Suppressor macrophage treated with lipopolysaccharide for 1 hour (primary cell): ENCODE measurements at regions not wholly inside any gene's neighbourhood (a gene's known extent, or its start where the extent isn't known, plus 50 kb on each side); places are given as distances from the start of the nearest gene placed in this dataset.
"Not testable (repeated sequence)": the region's sequence is repeated elsewhere in the genome, so short reads cannot be mapped to it uniquely, and the experiment has no call there.

ENCODE experiments used
- DNase-seq, 3 donors: peaks; one replicate each; pipeline ENCODE4 v3.0.0-alpha.2; 2020 to 2022

GRCh38 chr2:131828633-131829455, 301.2 kb downstream of the CCDC74A start:
- DNase-seq = not testable (repeated sequence)

DNA sequence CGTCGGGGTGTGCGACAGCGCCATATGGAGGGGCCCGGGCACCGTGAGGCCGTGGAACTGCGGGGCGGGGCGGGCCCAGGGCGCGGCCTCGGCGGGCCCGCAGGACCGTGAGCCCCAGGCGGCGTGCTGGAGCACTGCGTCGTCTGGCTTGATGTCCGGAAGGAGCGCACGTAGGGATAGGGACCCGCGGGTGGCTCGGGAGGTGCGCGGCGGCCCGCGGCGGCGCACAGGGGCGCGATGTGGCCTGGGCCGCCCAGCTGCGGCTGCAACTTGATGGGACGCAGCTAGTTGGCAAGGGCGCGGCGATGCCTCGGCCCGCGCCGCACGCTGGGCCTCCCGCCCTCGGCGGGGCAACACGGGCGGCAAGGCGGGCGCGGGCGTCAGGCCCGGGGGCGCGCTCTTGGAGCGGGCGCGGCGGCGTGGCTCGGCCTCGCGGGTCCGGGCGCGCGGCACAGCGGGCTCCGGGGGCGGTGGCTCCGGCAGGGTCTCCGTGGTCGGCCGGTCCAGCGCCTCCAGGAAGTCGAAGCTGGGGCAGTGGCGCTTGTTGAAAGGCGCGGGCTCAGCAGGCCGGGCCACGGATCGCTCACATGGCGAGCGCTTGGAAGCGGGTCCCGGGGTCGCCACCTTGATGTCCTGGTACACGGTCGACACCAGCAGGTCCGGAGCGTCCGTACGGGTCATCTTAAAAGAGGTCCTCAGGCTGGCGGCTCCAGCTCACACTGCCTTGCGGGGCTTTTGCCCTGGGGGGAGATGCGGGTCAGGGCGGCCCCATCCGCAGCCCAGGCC, 302.0 kb downstream of the CCDC74A start:
- not testable (repeated sequence) for DNase-seq

GRCh38 chr2:131830242-131830945, 302.7 kb downstream of the CCDC74A start:
- DNase-seq = not testable (repeated sequence)

DNA sequence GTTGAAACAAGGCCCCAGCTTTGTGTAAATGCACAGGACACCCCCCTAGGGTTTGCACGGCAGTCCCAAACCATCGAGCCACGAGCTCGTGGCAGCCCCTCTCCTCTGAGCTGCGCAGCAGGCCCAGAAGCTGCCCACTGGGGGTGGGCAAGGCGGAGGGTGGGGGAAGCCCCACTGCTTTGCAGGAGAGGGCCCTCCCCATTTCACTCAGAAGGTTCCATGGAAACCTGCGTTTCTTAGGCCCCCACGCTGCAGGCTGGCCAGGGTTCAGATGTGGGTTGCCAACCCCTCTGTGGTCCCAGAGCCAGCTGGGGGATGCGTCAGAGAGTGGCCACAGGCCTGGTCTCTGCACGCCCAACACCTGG, 303.2 kb downstream of the CCDC74A start:
- DNase-seq = not testable (repeated sequence)

GRCh38 chr2:131831450-131832208, 303.9 kb downstream of the CCDC74A start:
- not testable (repeated sequence) for DNase-seq

DNA sequence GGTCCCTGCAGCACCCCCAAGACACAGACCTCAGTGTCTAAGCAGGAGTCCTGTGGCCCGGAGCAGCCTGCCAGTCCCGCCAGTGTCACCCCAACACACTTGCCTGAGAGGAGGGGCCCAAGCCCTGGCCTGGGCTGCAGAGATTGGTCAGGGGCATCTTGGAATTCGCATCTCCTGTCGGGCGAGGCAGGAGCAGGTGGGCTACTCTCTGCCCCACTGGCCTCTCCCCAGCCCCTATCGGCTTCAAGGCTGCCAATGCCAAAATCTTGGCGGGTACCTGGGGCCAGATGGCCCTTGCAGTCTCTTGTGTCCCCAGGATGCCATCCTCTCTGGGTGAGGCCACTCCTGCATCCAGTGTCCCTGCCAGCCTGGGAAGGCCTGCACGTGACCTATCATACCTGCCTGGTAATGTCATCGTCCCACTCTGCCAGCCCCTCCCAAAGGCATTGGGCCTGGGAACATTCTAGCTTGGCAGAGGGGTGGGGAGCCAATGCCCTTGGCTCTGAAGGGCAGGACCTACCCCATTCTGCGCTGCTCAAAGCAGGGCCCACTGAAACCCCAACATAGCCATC, 304.6 kb downstream of the CCDC74A start:
- not testable (repeated sequence) for DNase-seq

DNA sequence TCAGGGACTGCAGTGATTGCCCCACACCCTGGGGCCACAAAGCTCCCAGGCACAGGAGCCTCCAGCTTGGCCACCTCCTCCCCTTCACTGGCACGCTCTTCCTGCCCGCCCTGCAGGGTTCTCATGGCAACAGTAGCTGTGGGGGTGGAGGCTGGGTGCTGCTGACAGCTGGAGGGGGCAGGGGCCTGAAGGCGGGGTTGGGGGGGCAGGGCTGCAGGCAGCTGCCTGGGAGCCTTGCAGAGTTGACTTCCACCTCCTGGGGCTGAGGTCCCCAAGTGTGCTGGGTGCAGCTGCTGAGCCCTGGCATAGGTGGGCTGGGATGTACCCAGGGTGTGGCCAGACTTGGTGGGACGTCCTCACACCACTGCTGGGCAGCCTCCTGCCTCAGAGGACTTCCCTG, 305.2 kb downstream of the CCDC74A start:
- not testable (repeated sequence) for DNase-seq

DNA sequence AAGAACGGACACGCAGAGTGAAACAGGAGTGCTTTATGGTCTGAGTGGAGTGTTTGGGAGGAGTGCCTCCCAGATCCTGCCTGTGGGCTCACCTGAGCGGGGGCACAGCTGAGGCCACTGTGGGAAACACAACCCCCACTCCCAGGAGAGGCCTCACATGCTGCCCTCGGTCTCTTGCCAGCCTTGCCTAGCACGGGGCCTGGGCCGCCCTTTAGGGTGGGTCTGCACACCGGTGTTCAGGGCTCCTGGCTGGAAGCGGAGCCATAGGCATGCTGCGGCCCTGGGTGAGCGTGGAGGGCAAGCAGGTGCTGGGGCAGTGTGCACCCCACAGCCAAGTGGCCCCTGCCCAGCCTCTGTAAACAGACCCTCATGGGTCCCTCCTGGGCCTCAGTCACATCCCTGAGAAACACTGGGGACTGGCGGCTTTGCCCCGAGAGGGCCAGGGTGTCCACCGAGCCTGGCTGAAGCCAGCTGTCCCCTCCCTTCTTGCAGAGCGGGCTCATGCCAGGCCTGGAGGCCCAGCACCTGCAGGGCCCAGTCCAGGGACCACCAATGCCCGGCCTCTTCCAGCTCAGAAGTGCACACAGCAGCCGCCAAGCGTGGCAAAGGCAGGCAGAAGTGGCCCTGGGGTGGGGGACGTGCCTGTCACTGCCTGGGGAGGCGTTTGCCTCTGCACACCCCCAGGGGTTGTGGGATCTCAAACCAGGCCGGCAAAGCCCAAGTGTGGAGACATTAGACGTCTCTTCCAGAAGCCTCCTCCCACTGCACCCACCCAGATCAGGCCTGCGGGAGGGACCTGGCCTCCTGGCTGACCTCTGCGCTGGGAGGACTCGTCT, 305.9 kb downstream of the CCDC74A start:
- not testable (repeated sequence) for DNase-seq

DNA sequence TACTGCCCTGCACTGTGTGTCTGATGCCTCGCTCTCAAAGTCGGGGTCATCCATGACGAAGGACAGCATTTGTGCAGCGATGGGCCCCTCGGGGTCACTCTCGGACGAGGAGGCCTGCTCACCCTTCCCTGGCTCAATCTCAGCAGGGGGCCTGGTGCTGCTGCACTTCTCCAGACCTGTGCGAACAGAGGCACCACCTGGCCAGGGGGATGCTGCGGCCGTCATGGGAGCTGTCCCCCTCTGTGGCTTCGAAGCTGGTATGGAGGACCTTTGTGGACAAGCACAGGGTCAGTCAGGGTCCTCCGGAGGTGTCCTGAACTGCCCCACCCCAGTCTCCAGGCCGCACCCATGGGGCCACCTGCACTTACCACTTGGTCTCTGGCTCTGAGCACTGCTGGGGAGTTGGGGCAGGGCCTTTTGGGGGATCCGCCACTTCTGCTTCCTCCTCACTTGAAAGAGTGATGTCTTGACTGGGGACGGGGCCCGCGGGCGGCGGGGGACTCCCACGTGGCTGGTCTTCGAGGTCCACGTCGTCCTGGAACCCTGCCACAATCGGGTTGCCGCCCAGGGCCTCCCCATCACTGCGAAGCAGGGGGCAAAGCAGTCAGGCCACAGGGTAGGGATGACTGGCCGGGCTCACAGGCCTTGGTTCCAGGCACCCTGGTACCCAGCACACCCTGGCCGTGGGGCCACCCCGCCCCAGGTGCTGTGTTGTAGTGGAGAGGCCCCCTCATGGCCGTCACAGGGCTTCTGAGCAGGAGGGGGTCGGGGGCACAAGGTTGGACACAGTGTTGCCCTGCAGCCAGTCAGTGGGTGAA, 306.7 kb downstream of the CCDC74A start:
- DNase-seq = not testable (repeated sequence)

GRCh38 chr2:131835022-131835421, 307.3 kb downstream of the CCDC74A start:
- not testable (repeated sequence) for DNase-seq

- no peak for DNase-seq
Measured at GRCh38 chr2:131835621-131836091, 308.0 kb downstream of the CCDC74A start.

DNA sequence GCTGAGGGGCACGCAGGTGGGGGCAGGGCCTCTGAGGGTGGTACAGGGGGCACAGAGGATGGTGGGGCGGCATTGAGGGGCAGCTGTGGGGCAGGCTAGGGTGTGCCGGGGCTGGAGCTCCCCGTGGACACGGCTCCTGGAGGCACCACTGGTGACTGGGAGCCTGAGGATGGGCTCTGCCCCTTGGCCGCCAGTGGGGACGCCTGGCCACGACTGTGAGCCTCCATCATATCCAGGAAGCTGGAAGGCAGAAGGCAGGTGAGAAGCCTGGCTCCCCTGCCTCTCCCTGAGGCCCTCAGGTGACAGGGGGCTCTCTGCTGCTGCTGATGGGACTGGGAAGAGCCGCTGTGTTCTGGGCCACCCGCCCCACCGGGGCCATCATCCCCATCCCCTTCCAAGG, 308.4 kb downstream of the CCDC74A start:
- not testable (repeated sequence) for DNase-seq

DNA sequence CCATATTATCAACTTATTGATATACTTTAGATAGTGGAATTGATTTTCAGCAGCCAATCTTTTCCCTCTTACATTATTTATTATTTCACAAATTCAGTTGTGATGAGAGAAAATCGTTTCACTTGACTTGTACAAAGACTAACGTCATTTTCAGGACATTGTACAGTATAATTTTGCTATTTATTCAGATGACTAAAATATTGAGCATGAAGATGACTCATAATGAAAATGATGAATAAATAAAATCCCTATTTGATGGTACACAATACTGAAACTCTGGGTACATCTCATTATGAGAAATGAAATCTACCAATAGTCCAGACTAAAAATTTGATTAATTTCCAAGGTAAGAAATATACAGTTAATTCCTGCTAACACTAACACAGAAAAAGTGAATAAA, 316.4 kb downstream of the CCDC74A start:
- not testable (repeated sequence) for DNase-seq

GRCh38 chr2:131856202-131856601, 305.6 kb downstream of the ANKRD30BL start:
- DNase-seq = not testable (repeated sequence)

DNA sequence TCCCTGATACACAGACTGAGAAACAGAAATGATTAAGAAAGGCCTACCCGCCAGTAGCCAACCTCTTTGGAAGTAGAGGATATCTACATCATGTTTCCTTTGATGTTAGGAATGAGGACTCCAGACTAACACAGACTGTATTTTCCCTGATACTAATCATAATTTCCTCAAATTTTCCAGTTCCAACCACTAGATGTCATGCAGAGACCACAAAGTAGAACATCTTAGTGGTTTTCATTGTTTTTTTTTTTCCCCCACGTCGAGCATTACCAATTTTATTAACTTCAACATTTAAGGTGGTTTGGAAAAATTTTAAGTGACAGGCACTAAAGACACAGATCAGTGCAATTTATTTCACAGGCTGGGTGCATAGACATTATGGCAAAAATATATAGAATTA, 303.6 kb downstream of the ANKRD30BL start:
- DNase-seq = peak in 1 of 3 donors; percentile 2
